BJ (cell line): ENCODE measurements at regions not wholly inside any gene's neighbourhood (a gene's known extent, or its start where the extent isn't known, plus 50 kb on each side); places are given as distances from the start of the nearest gene placed in this dataset. TPM values are rescaled to one million over a fixed set of nuclear protein-coding genes. Genes with fewer than 3 reads are reported as not detected.

Experiments
- CTCF ChIA-PET: fragments of 350-600 bp; formaldehyde crosslinking; extraction: SDS; loops from one replicate; lab custom pipeline; 2021; ENCODE audit warnings: antibody characterized with exemption, inconsistent platforms; lab: Yijun Ruan, JAX
- POLR2A ChIA-PET: fragments of 300-600 bp; sonication (Branson Sonifier 250); formaldehyde crosslinking; extraction: SDS; loops from one replicate; lab custom pipeline; 2021; ENCODE audit warnings: antibody characterized with exemption; lab: Charles Lee
- DNase-seq: peaks from one replicate; pipeline ENCODE4 v3.0.0-alpha.2; 2011; ENCODE audit warnings: low read depth
- H3K27me3 ChIP-seq: 2 replicates; pipeline ENCODE4 v1.6.0; 2011; ENCODE audit warnings: low read length; ENCODE audit not compliant: control insufficient read depth, insufficient read depth
- H3K36me3 ChIP-seq: 2 replicates; pipeline ENCODE4 v1.5.1; 2011; ENCODE audit warnings: low read length; ENCODE audit not compliant: control insufficient read depth, insufficient read depth
- H3K4me3 ChIP-seq: 2 replicates; pipeline ENCODE4 v1.5.1; 2011; ENCODE audit warnings: low read depth, mild to moderate bottlenecking, control low read depth, low read length
- CTCF ChIP-seq: IDR thresholded peaks from 2 replicates; pipeline ENCODE4 v1.5.1; 2011; ENCODE audit warnings: low read depth, mild to moderate bottlenecking, control low read depth, inconsistent platforms, low read length, moderate library complexity; ENCODE audit not compliant: insufficient read depth
- small RNA-seq: library from RNA; depleted of rRNA; stranded (forward); fragments of <200 nt; gene quantifications from one replicate; pipeline ENCODE3, GENCODE V24; 2012; ENCODE audit warnings: low replicate concordance, low read depth; ENCODE audit not compliant: insufficient read length

- TF ChIP-seq CTCF = no peak
- peaks cover 2% of the 10 kb centered on the region for H3K27me3 ChIP-seq
- no peak overlapping the region for H3K4me3 ChIP-seq
- CTCF ChIA-PET = interaction anchor here (2.5 kb wide), 1 partner anchor 10 kb away, joined by 15 read pairs; no protein-coding TSS in a partner anchor
- POLR2A ChIA-PET = no interaction called here
- no peak for DNase-seq
- H3K36me3 ChIP-seq = no peaks in the 10 kb centered on the region
Measured at GRCh38 chr9:4356306-4356705, 56.4 kb upstream of the GLIS3 start.

GRCh38 chr9:4353236-4353635 is 53.4 kb upstream of the GLIS3 start:
- no peak for TF ChIP-seq CTCF
- H3K27me3 ChIP-seq = no peaks in the 10 kb centered on the region
- CTCF ChIA-PET = interaction anchor here (2.1 kb wide), 1 partner anchor 38 kb away, joined by 5 read pairs; no protein-coding TSS in a partner anchor
- no peak for DNase-seq
- POLR2A ChIA-PET = no interaction called here
- H3K36me3 ChIP-seq = no peaks in the 10 kb centered on the region
- H3K4me3 ChIP-seq = no peak overlapping the region

- ChIA-PET CTCF (interaction anchor here (1.4 kb wide), 1 partner anchor 12 kb away, joined by 5 read pairs; no protein-coding TSS in a partner anchor), POLR2A (no interaction called here)
- DNase-seq = no peak
- H3K36me3 ChIP-seq = no peaks in the 10 kb centered on the region
- H3K4me3 ChIP-seq = no peak overlapping the region
- H3K27me3 ChIP-seq = no peaks in the 10 kb centered on the region
- TF ChIP-seq CTCF = no peak
Measured at GRCh38 chr9:4349816-4350418, 50.0 kb upstream of the GLIS3 start.

Small RNAs in the stretch of these regions (small RNA-seq; reads per million reads assigned to genes)
- not detected for gene RNU6-694P
